ENCODE measurements at regions not wholly inside any gene's neighbourhood (a gene's known extent, or its start where the extent isn't known, plus 50 kb on each side); places are given as distances from the start of the nearest gene placed in this dataset.

DNA sequence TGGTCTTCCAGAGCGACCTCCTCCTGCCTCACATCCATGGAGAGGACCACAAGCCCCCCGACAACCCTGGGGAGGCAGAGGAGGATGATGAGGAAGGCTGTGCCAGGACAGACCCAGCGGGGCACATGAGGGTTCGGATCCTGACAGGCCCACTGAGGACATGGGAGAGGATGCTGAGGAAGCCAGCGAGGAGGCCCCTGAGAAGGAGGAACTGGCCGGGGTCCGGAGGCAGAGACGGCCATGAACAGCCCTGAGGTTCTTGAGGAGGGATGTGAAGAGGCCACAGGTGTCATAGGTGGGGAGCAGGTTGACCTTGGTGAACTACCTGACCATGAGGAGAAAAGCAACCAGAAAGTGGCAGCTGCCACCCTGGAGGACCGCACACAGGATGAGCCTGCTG is 54.9 kb upstream of the WNT7A start:
- Mint-ChIP-seq H3K9me3 (peaks cover 5% of the 10 kb centered on the region), H3K4me1 (peaks cover 5% of the 10 kb centered on the region), H3K36me3 (peaks cover 6% of the 10 kb centered on the region), H3K4me3 (no peak overlapping the region), H3K27ac (no peak overlapping the region)
- ATAC-seq (no peak), DNase-seq (ENCODE audit: low spot score in 2 of 2) (no peak)

DNA sequence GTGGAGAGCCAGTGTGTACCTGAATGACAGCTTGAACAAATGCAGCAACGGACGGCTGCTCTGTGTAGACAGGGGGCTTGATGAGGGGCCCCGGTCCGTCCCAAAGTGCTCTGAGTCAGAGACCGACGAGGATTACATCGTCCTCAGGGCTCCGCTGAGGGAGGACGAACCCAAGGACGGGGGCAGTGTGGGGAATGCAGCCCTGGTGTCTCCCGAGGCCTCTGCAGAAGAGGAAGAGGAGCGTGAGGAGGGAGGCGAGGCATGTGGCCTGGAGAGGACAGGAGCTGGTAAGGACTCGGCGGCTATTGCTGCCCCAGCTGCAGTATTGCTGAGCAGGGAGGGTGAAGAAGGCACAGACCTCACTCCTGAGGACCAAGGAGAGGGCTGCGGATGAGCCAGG is 54.4 kb upstream of the WNT7A start:
- H3K4me3 Mint-ChIP-seq, result no peak overlapping the region
- H3K9me3 Mint-ChIP-seq, result peaks cover 5% of the 10 kb centered on the region
- no peak for ATAC-seq
- H3K4me1 Mint-ChIP-seq, result peaks cover 5% of the 10 kb centered on the region
- H3K27ac Mint-ChIP-seq, result no peak overlapping the region
- no peak for DNase-seq (ENCODE audit: low spot score in 2 of 2)
- peaks cover 6% of the 10 kb centered on the region for H3K36me3 Mint-ChIP-seq

DNA sequence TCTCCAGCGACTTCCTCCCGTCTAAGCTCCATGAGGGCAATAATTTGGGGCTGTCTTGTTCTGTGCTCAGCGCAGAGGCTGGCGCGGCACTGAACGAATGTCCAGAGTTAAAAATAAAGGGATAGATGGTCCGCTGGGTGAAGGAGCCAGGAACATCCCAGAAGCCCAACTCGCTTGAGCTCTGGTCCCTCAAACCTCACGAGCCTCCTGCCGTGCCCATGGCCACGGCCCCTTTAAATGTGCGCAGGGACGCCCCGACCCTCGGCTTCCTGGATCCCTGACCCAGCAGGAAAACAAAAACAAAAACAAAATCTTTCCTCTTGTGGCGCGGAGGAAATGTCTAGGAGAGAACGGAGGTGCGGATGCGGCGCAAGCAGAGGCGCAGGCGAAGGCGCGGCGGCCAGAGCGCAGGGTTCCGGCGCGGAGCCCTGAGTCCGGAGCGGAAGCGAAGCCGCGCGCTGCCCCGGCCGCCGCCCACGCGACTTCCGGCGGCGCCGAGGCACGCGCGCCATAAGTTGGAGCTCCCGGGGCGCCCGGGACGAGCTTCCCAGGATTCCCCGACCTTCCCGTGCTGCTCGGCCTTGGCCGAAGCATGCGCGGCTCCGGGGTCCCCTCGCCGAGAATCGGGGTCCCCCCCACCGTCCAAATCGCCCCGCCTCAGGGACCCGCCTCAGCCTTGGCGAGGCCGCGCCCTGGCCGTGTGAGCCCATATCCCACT is 52.9 kb upstream of the WNT7A start:
- H3K4me3 Mint-ChIP-seq, result peak overlapping the region; percentile 64
- ATAC-seq (no peak), DNase-seq (ENCODE audit: low spot score in 2 of 2) (no peak)
- H3K9me3 Mint-ChIP-seq, result peaks cover 5% of the 10 kb centered on the region
- H3K4me1 Mint-ChIP-seq, result peaks cover 5% of the 10 kb centered on the region
- peaks cover 6% of the 10 kb centered on the region for H3K36me3 Mint-ChIP-seq
- no peak overlapping the region for H3K27ac Mint-ChIP-seq

DNA sequence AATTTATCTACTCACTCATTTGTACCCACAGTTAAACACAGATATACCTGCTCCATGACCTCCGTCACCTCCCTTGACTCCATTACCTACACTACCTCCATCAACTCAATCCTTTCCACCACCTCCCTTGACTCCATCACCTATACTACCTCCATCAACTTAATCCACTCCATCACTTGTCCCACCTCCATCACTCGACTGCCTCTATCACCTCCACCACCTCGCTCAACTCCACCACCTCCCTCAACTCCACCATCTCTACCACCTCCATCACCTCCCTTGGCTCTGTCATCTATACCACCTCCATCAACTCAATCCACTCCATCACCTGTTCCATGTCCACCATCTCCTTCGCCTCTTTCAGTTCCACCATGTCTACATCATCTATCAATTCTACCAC is 51.3 kb upstream of the WNT7A start:
- Mint-ChIP-seq H3K36me3 (peaks cover 6% of the 10 kb centered on the region), H3K4me3 (no peak overlapping the region)

More for the DNA sequence above, 51.3 kb upstream of the WNT7A start:
- DNase-seq (ENCODE audit: low spot score in 2 of 2), result no peak
- H3K4me1 Mint-ChIP-seq, result peaks cover 5% of the 10 kb centered on the region
- no peak overlapping the region for H3K27ac Mint-ChIP-seq
- no peak for ATAC-seq
- H3K9me3 Mint-ChIP-seq, result peaks cover 5% of the 10 kb centered on the region

All from stimulated activated effector memory CD8-positive, alpha-beta T cell treated with anti-CD3 and anti-CD28 coated beads, Interleukin-12 subunit alpha, Interleukin-12 subunit beta, amount 100 ng/mL, for 72 hours (primary cell).